ENCODE measurements at regions not wholly inside any gene's neighbourhood (a gene's known extent, or its start where the extent isn't known, plus 50 kb on each side); places are given as distances from the start of the nearest gene placed in this dataset.

DNA sequence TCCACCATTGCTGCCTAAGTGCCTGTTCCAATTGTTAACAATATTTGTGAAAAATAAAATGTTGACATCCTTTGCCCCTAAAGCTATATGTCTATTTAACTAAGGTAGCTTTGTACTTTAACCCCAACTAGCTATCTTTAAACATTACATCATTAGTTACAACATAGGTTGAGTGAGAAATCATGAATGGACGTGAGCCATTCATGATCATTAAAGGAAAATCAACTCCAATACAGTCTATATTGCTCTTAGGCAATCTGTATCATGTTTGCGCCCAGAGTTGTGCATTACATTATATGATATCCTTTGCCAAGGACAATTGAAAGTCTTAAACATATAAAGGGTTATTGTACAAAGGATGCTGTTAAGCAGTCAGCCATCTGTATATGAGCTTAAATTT lies 269.6 kb downstream of the ALX1 start:
- Mint-ChIP-seq H3K4me1 (ENCODE audit: low read depth) (no peaks in the 10 kb centered on the region; the same call in 1 of the 2 replicates), H3K9me3 (no peaks in the 10 kb centered on the region; the same call in 1 of the 2 replicates), H3K36me3 (ENCODE audit: low read depth) (no peaks in the 10 kb centered on the region), H3K4me3 (no peak overlapping the region), H3K27ac (no peak overlapping the region), H3K27me3 (ENCODE audit: insufficient read depth) (no peaks in the 10 kb centered on the region)
- DNase-seq, result no peak
- TF ChIP-seq, protein P1, sequence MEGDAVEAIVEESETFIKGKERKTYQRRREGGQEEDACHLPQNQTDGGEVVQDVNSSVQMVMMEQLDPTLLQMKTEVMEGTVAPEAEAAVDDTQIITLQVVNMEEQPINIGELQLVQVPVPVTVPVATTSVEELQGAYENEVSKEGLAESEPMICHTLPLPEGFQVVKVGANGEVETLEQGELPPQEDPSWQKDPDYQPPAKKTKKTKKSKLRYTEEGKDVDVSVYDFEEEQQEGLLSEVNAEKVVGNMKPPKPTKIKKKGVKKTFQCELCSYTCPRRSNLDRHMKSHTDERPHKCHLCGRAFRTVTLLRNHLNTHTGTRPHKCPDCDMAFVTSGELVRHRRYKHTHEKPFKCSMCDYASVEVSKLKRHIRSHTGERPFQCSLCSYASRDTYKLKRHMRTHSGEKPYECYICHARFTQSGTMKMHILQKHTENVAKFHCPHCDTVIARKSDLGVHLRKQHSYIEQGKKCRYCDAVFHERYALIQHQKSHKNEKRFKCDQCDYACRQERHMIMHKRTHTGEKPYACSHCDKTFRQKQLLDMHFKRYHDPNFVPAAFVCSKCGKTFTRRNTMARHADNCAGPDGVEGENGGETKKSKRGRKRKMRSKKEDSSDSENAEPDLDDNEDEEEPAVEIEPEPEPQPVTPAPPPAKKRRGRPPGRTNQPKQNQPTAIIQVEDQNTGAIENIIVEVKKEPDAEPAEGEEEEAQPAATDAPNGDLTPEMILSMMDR (IDR thresholded peaks at IDR 0.05), result no peak

DNA sequence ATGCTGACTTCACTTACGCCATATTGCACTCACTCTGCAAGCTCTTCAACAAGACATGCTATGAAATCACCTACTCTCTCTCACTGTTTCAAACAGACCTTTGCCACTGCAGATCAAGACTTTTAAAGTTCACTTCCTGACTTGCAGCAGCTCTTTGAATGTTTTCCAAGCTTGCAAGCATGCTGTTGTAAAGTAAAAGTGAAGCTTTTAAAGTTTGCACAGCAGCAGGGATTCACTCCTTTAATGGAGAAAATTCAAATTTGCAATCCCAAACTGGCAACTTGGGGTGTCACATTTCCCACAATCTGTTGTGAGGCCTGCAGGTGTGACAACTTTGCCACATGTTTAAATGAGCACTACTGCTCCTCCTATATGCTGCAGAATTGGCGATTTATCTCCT lies 270.9 kb downstream of the ALX1 start:
- Mint-ChIP-seq H3K27ac (no peak overlapping the region), H3K4me3 (no peak overlapping the region), H3K27me3 (ENCODE audit: insufficient read depth) (no peaks in the 10 kb centered on the region), H3K36me3 (ENCODE audit: low read depth) (no peaks in the 10 kb centered on the region), H3K4me1 (ENCODE audit: low read depth) (no peaks in the 10 kb centered on the region; the same call in 1 of the 2 replicates), H3K9me3 (no peaks in the 10 kb centered on the region; the same call in 1 of the 2 replicates)
- TF ChIP-seq, protein P1 (IDR thresholded peaks at IDR 0.05), result no peak
- no peak for DNase-seq

DNA sequence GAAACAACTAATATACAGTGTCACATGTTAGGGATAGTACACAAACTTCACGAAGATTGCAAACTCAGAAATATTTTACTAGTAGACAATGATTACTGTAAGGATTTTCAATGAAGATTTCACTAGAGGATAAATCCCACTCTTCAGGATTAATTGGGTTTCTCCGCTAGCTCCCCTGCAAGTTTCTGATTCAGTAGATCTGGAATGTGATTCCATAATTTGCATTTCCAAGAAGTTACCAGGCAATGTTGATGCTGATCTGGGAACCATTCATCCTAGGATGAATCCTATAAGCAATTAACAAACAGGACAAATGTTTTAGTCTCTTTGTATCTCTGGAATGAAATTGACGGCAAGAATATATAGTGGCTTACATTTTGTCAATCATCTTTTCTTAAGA lies 272.4 kb downstream of the ALX1 start:
- peak; percentile 1 for DNase-seq
- Mint-ChIP-seq H3K9me3 (no peaks in the 10 kb centered on the region; the same call in 1 of the 2 replicates), H3K36me3 (ENCODE audit: low read depth) (no peaks in the 10 kb centered on the region), H3K27me3 (ENCODE audit: insufficient read depth) (no peaks in the 10 kb centered on the region), H3K4me1 (ENCODE audit: low read depth) (no peaks in the 10 kb centered on the region; the same call in 1 of the 2 replicates), H3K4me3 (no peak overlapping the region), H3K27ac (no peak overlapping the region)
- TF ChIP-seq, protein P1 (IDR thresholded peaks at IDR 0.05), result no peak

DNA sequence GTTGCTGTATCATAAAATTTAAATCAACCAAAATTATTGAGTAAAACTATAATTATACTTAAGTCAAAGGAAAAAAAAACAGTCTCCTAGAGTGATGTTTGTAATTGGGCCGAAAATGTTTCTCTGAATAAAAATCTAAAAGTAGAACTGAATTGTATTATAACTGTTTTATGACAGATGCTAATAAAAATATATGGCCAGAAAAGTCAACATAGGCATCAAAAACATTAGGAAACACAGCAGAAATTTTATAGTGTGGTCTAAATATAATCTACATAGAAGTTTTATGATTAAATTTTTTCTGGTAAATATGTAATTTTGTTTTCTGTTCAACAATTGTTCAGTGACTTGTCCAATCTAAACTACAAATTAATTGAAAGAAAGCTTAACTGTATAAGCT lies 277.8 kb downstream of the ALX1 start:
- Mint-ChIP-seq H3K9me3 (no peaks in the 10 kb centered on the region; the same call in 1 of the 2 replicates), H3K4me1 (ENCODE audit: low read depth) (no peaks in the 10 kb centered on the region; the same call in 1 of the 2 replicates), H3K27ac (no peak overlapping the region), H3K36me3 (ENCODE audit: low read depth) (no peaks in the 10 kb centered on the region), H3K4me3 (no peak overlapping the region), H3K27me3 (ENCODE audit: insufficient read depth) (no peaks in the 10 kb centered on the region)
- DNase-seq, result no peak
- TF ChIP-seq, protein P1 (IDR thresholded peaks at IDR 0.05), result no peak

DNA sequence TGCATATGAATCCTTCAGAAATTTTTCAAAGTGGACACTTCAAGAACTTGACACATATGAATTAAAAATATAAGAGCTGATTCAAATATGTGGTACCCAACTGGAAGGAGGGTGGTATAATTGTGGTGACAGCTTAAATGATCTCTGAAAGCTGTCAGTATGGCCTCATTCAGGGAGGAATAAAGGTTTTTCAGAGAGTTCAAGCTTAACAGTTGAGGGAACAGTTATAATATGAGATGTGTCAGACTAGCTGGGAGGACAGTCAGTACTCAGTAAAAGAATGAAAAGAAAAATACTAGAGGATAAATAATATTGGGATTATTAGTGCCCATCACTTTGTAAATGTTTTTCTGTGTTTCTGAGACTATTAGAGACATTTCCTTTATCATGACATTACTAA lies 277.5 kb downstream of the RASSF9 start:
- DNase-seq, result no peak
- Mint-ChIP-seq H3K27ac (no peak overlapping the region), H3K4me1 (ENCODE audit: low read depth) (no peaks in the 10 kb centered on the region; the same call in 1 of the 2 replicates), H3K9me3 (no peaks in the 10 kb centered on the region; the same call in 1 of the 2 replicates), H3K36me3 (ENCODE audit: low read depth) (no peaks in the 10 kb centered on the region), H3K4me3 (no peak overlapping the region), H3K27me3 (ENCODE audit: insufficient read depth) (no peaks in the 10 kb centered on the region)
- TF ChIP-seq, protein P1 (IDR thresholded peaks at IDR 0.05), result no peak

Data from HFFc6 (cell line).